Spinal cord (tissue), 9 donors: ENCODE measurements at regions not wholly inside any gene's neighbourhood (a gene's known extent, or its start where the extent isn't known, plus 50 kb on each side); places are given as distances from the start of the nearest gene placed in this dataset.

ENCODE experiments used
- DNase-seq, 6 donors: peaks; one replicate each; pipeline versions ENCODE4 v3.0.0 to v3.0.0-alpha.2; 2013 to 2015; ENCODE audit warnings: low spot score in 6 of 6, low read depth in 4 of 6
- H3K27ac ChIP-seq: one replicate; pipeline ENCODE4 v1.5.1; 2013; ENCODE audit warnings: low read depth, low read length, control low read depth
- H3K27me3 ChIP-seq: one replicate; pipeline ENCODE4 v1.6.1; 2013; ENCODE audit warnings: low read length; ENCODE audit not compliant: control insufficient read depth, insufficient read depth
- H3K36me3 ChIP-seq: one replicate; pipeline ENCODE4 v1.6.1; 2013; ENCODE audit warnings: low read length; ENCODE audit not compliant: control insufficient read depth, insufficient read depth
- H3K4me1 ChIP-seq: one replicate; pipeline ENCODE4 v1.6.1; 2013; ENCODE audit warnings: low read length; ENCODE audit not compliant: control insufficient read depth, insufficient read depth
- H3K4me3 ChIP-seq: one replicate; pipeline ENCODE4 v1.5.1; 2013; ENCODE audit warnings: low read depth, low read length, control low read depth
- H3K9me3 ChIP-seq: one replicate; pipeline ENCODE4 v1.6.1; 2013; ENCODE audit warnings: low read length; ENCODE audit not compliant: control insufficient read depth, insufficient read depth
- WGBS: methylation state at CpG from one replicate; pipeline ENCODE4 v1.1.5; 2013; ENCODE audit warnings: missing lambda C conversion rate; ENCODE audit not compliant: insufficient coverage; 5-methylcytosine and 5-hydroxymethylcytosine counted together
- donor health status: healthy.

GRCh38 chrY:13756615-13757014 is 52.9 kb downstream of the TMSB4Y start:
- DNase-seq = no peak
- Histone ChIP-seq H3K36me3 (no peaks in the 10 kb centered on the region), H3K27me3 (no peaks in the 10 kb centered on the region), H3K4me3 (no peak overlapping the region), H3K9me3 (no peaks in the 10 kb centered on the region), H3K27ac (no peak overlapping the region), H3K4me1 (no peaks in the 10 kb centered on the region)
- no CpG with 5 or more reads among the region's 1 CpG for WGBS

GRCh38 chrY:13766040-13766439 is 62.3 kb downstream of the TMSB4Y start:
- no peaks in the 10 kb centered on the region for H3K4me1 ChIP-seq
- no peak for DNase-seq
- H3K4me3 ChIP-seq = no peak overlapping the region
- WGBS = no CpG with 5 or more reads among the region's 6 CpGs
- no peaks in the 10 kb centered on the region for H3K27me3 ChIP-seq
- H3K36me3 ChIP-seq = no peaks in the 10 kb centered on the region
- no peaks in the 10 kb centered on the region for H3K9me3 ChIP-seq
- no peak overlapping the region for H3K27ac ChIP-seq

GRCh38 chrY:13790108-13790793 is 86.6 kb downstream of the TMSB4Y start:
- Histone ChIP-seq H3K27me3 (no peaks in the 10 kb centered on the region), H3K27ac (no peak overlapping the region), H3K4me1 (no peaks in the 10 kb centered on the region), H3K4me3 (no peak overlapping the region), H3K9me3 (no peaks in the 10 kb centered on the region), H3K36me3 (no peaks in the 10 kb centered on the region)
- no CpG with 5 or more reads among the region's 2 CpGs for WGBS
- peak in 1 of 6 donors; percentile 10 for DNase-seq

- no CpG with 5 or more reads among the region's 1 CpG for WGBS
- DNase-seq = no peak
- Histone ChIP-seq H3K36me3 (no peaks in the 10 kb centered on the region), H3K4me1 (no peaks in the 10 kb centered on the region), H3K27ac (no peak overlapping the region), H3K9me3 (no peaks in the 10 kb centered on the region), H3K4me3 (no peak overlapping the region), H3K27me3 (no peaks in the 10 kb centered on the region)
Measured at GRCh38 chrY:13795067-13795466, 91.4 kb downstream of the TMSB4Y start.

- peak in 1 of 6 donors; percentile 2 for DNase-seq
Measured at GRCh38 chrY:13802828-13803227, 99.1 kb downstream of the TMSB4Y start.

GRCh38 chrY:13803424-13803823 is 99.7 kb downstream of the TMSB4Y start:
- no CpG with 5 or more reads among the region's 2 CpGs for WGBS
- H3K36me3 ChIP-seq = no peaks in the 10 kb centered on the region
- no peaks in the 10 kb centered on the region for H3K27me3 ChIP-seq
- no peak overlapping the region for H3K4me3 ChIP-seq
- peak in 1 of 6 donors; percentile 11 for DNase-seq
- H3K9me3 ChIP-seq = no peaks in the 10 kb centered on the region
- no peaks in the 10 kb centered on the region for H3K4me1 ChIP-seq
- H3K27ac ChIP-seq = no peak overlapping the region

More at GRCh38 chrY:13802828-13803227, 99.1 kb downstream of the TMSB4Y start:
- Histone ChIP-seq H3K9me3 (no peaks in the 10 kb centered on the region), H3K36me3 (no peaks in the 10 kb centered on the region), H3K4me3 (no peak overlapping the region), H3K4me1 (no peaks in the 10 kb centered on the region), H3K27ac (no peak overlapping the region), H3K27me3 (no peaks in the 10 kb centered on the region)
- no CpG with 5 or more reads among the region's 7 CpGs for WGBS

GRCh38 chrY:13804124-13805056 is 100.7 kb downstream of the TMSB4Y start:
- Histone ChIP-seq H3K4me1 (no peaks in the 10 kb centered on the region), H3K9me3 (no peaks in the 10 kb centered on the region), H3K27ac (no peak overlapping the region), H3K36me3 (no peaks in the 10 kb centered on the region), H3K27me3 (no peaks in the 10 kb centered on the region), H3K4me3 (no peak overlapping the region)
- no peak for DNase-seq
- no CpG with 5 or more reads among the region's 17 CpGs for WGBS

GRCh38 chrY:13805057-13805735 is 101.5 kb downstream of the TMSB4Y start:
- WGBS = no CpG with 5 or more reads among the region's 2 CpGs
- Histone ChIP-seq H3K4me3 (no peak overlapping the region), H3K36me3 (no peaks in the 10 kb centered on the region), H3K4me1 (no peaks in the 10 kb centered on the region), H3K27me3 (no peaks in the 10 kb centered on the region), H3K27ac (no peak overlapping the region), H3K9me3 (no peaks in the 10 kb centered on the region)
- no peak for DNase-seq

GRCh38 chrY:13805736-13806067 is 102.0 kb downstream of the TMSB4Y start:
- DNase-seq = no peak
- Histone ChIP-seq H3K4me3 (no peak overlapping the region), H3K9me3 (no peaks in the 10 kb centered on the region), H3K4me1 (no peaks in the 10 kb centered on the region), H3K27me3 (no peaks in the 10 kb centered on the region), H3K27ac (no peak overlapping the region), H3K36me3 (no peaks in the 10 kb centered on the region)
- no CpG with 5 or more reads among the region's 2 CpGs for WGBS
